ENCODE measurements at regions not wholly inside any gene's neighbourhood (a gene's known extent, or its start where the extent isn't known, plus 50 kb on each side); places are given as distances from the start of the nearest gene placed in this dataset.

GRCh38 chr2:56871644-56872043 is 687.9 kb downstream of the CCDC85A start:
- TF ChIP-seq CTCF (IDR thresholded peaks at IDR 0.05), result no peak
- H3K4me3 Mint-ChIP-seq, result no peak overlapping the region
- peaks cover 16% of the 10 kb centered on the region for H3K9me3 Mint-ChIP-seq
- H3K4me1 Mint-ChIP-seq (ENCODE audit: low read depth), result peaks cover 30% of the 10 kb centered on the region
- peak overlapping the region; percentile 26; the same call in 1 of the 2 replicates for H3K27ac Mint-ChIP-seq
- H3K27me3 Mint-ChIP-seq (ENCODE audit: insufficient read depth), result peaks cover 2% of the 10 kb centered on the region
- peak; percentile 62 for DNase-seq
- peaks cover 35% of the 10 kb centered on the region for H3K36me3 Mint-ChIP-seq (ENCODE audit: low read depth)

GRCh38 chr2:56874717-56875116 is 690.9 kb downstream of the CCDC85A start:
- H3K9me3 Mint-ChIP-seq, result peaks cover 22% of the 10 kb centered on the region
- DNase-seq, result no peak
- H3K27ac Mint-ChIP-seq, result no peak overlapping the region
- no peak overlapping the region for H3K4me3 Mint-ChIP-seq
- no peaks in the 10 kb centered on the region; the same call in none of the 2 replicates for H3K27me3 Mint-ChIP-seq (ENCODE audit: insufficient read depth)
- H3K36me3 Mint-ChIP-seq (ENCODE audit: low read depth), result peaks cover 40% of the 10 kb centered on the region
- no peak for TF ChIP-seq CTCF (IDR thresholded peaks at IDR 0.05)
- H3K4me1 Mint-ChIP-seq (ENCODE audit: low read depth), result peaks cover 50% of the 10 kb centered on the region

- Mint-ChIP-seq H3K4me3 (peak overlapping the region; percentile 1; the same call in 1 of the 2 replicates), H3K27ac (peak overlapping the region; percentile 69), H3K36me3 (ENCODE audit: low read depth) (peaks cover 16% of the 10 kb centered on the region), H3K27me3 (ENCODE audit: insufficient read depth) (no peaks in the 10 kb centered on the region), H3K4me1 (ENCODE audit: low read depth) (peaks cover 46% of the 10 kb centered on the region), H3K9me3 (peaks cover 10% of the 10 kb centered on the region)
- peak; percentile 25 for DNase-seq
- TF ChIP-seq CTCF (IDR thresholded peaks at IDR 0.05), result no peak
Measured at GRCh38 chr2:56889738-56890137, 705.9 kb downstream of the CCDC85A start.

- Mint-ChIP-seq H3K9me3 (peaks cover 10% of the 10 kb centered on the region), H3K4me3 (peak overlapping the region; percentile 50; the same call in 1 of the 2 replicates), H3K36me3 (ENCODE audit: low read depth) (peaks cover 9% of the 10 kb centered on the region; the same call in 1 of the 2 replicates), H3K27ac (peak overlapping the region; percentile 63), H3K27me3 (ENCODE audit: insufficient read depth) (no peaks in the 10 kb centered on the region), H3K4me1 (ENCODE audit: low read depth) (peaks cover 52% of the 10 kb centered on the region)
- peak; percentile 32 for DNase-seq
- no peak for TF ChIP-seq CTCF (IDR thresholded peaks at IDR 0.05)
Measured at GRCh38 chr2:56892382-56892781, 708.6 kb downstream of the CCDC85A start.

- Mint-ChIP-seq H3K9me3 (peaks cover 8% of the 10 kb centered on the region), H3K36me3 (ENCODE audit: low read depth) (peaks cover 12% of the 10 kb centered on the region), H3K4me1 (ENCODE audit: low read depth) (peaks cover 53% of the 10 kb centered on the region), H3K27me3 (ENCODE audit: insufficient read depth) (no peaks in the 10 kb centered on the region), H3K4me3 (peak overlapping the region; percentile 48), H3K27ac (peak overlapping the region; percentile 62; the same call in 1 of the 2 replicates)
- DNase-seq, result no peak
- no peak for TF ChIP-seq CTCF (IDR thresholded peaks at IDR 0.05)
Measured at GRCh38 chr2:56898986-56899385, 715.2 kb downstream of the CCDC85A start.

- Mint-ChIP-seq H3K4me3 (no peak overlapping the region; the same call in 1 of the 2 replicates), H3K4me1 (ENCODE audit: low read depth) (peaks cover 13% of the 10 kb centered on the region; the same call in 1 of the 2 replicates), H3K27ac (no peak overlapping the region), H3K36me3 (ENCODE audit: low read depth) (peaks cover 50% of the 10 kb centered on the region), H3K9me3 (peaks cover 26% of the 10 kb centered on the region), H3K27me3 (ENCODE audit: insufficient read depth) (no peaks in the 10 kb centered on the region)
- TF ChIP-seq CTCF (IDR thresholded peaks at IDR 0.05), result no peak
- no peak for DNase-seq
Measured at GRCh38 chr2:56912490-56912889, 728.7 kb downstream of the CCDC85A start.

Measured in HFFc6 (cell line).